Endothelial cell (in vitro differentiated cells): ENCODE measurements at regions not wholly inside any gene's neighbourhood (a gene's known extent, or its start where the extent isn't known, plus 50 kb on each side); places are given as distances from the start of the nearest gene placed in this dataset.

ENCODE experiments used
- DNase-seq: peaks from one replicate; pipeline ENCODE4 v3.0.0; 2021; ENCODE audit warnings: low spot score
- H3K27ac Mint-ChIP-seq: one replicate; pipeline ENCODE4 v1.8.0; 2021; ENCODE audit warnings: mixed read lengths, inconsistent platforms; ENCODE audit not compliant: unreplicated experiment
- H3K27me3 Mint-ChIP-seq: one replicate; pipeline ENCODE4 v1.8.0; 2021; ENCODE audit warnings: mild to moderate bottlenecking, moderate library complexity, mixed read lengths, inconsistent platforms; ENCODE audit not compliant: unreplicated experiment
- H3K36me3 Mint-ChIP-seq: one replicate; pipeline ENCODE4 v1.8.0; 2021; ENCODE audit warnings: mild to moderate bottlenecking, low read depth, mixed read lengths, inconsistent platforms; ENCODE audit not compliant: unreplicated experiment
- H3K4me1 Mint-ChIP-seq: one replicate; pipeline ENCODE4 v1.8.0; 2021; ENCODE audit warnings: mild to moderate bottlenecking, mixed read lengths, inconsistent platforms; ENCODE audit not compliant: unreplicated experiment
- H3K4me3 Mint-ChIP-seq: one replicate; pipeline ENCODE4 v1.8.0; 2021; ENCODE audit warnings: mild to moderate bottlenecking, mixed read lengths, inconsistent platforms; ENCODE audit not compliant: unreplicated experiment
- H3K9me3 Mint-ChIP-seq: one replicate; pipeline ENCODE4 v1.8.0; 2021; ENCODE audit warnings: mixed read lengths, inconsistent platforms; ENCODE audit not compliant: unreplicated experiment
- CTCF ChIP-seq: fragments of 200-600 bp; sonication (generic); IDR thresholded peaks from one replicate; pipeline ENCODE4 v1.5.0; 2021; ENCODE audit warnings: antibody characterized with exemption; ENCODE audit not compliant: unreplicated experiment

DNA sequence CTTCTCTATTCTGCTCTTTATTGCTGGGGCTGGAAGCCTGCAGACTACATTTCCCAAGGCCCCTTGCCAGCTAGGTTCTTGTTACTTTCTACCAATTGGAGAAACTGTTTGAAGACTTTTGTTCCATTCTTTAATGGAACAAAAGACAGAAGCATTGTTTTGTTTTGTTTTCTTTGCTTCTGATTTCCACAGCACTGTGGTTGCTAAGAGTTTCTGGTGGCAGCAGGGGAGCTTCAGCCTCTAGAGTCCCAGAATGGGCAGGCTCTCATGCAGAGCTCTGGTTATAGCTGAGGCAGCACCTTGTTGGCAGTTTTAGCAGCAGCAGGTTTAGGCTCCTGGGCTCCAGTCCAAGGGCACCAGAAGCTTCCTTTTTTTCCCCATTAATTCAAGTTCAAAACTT is 234.3 kb downstream of the ETAA1 start:
- no peak for DNase-seq
- no peak overlapping the region for H3K4me3 Mint-ChIP-seq
- H3K36me3 Mint-ChIP-seq = peaks cover 3% of the 10 kb centered on the region
- no peak for TF ChIP-seq CTCF
- H3K4me1 Mint-ChIP-seq = peaks cover 13% of the 10 kb centered on the region
- H3K27me3 Mint-ChIP-seq = no peaks in the 10 kb centered on the region
- no peaks in the 10 kb centered on the region for H3K9me3 Mint-ChIP-seq
- peak overlapping the region; percentile 62 for H3K27ac Mint-ChIP-seq

DNA sequence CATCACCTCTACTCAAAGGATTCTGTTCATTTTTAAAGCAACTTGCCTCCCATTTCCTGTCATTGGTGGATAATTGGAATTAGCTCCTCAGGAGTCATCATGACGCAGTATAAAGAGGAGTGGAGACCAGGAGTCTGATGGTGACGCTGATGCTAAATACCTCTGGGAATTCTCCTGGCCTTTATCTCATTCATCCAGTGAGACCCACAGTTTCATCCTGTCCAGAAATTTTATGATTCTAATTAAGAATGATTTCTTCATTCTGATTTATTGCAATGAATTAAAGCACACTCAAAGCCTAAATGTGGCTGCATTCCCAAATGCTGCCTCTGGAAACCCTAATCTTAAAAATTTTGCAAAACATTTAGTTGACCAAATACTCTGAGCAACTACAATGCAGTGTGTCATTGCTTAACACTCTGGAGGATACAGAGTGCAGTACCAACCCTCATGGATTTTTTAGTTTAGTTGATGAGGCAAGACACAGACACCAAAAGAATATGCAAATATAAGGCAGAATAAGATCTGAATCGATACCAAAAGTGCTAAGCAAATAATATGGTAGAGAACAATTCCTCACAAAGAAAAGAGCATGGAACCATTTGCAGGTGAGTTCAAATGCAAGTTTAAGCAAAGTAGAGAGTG is 236.2 kb downstream of the ETAA1 start:
- no peak for TF ChIP-seq CTCF
- no peak overlapping the region for H3K4me3 Mint-ChIP-seq
- peaks cover 3% of the 10 kb centered on the region for H3K27me3 Mint-ChIP-seq
- no peaks in the 10 kb centered on the region for H3K9me3 Mint-ChIP-seq
- H3K4me1 Mint-ChIP-seq = no peaks in the 10 kb centered on the region
- DNase-seq = no peak
- H3K27ac Mint-ChIP-seq = no peak overlapping the region
- peaks cover 11% of the 10 kb centered on the region for H3K36me3 Mint-ChIP-seq

- Mint-ChIP-seq H3K4me3 (no peak overlapping the region), H3K27me3 (peaks cover 3% of the 10 kb centered on the region)
These were observed 241.0 kb downstream of the ETAA1 start for GRCh38 chr2:67638146-67638545.

GRCh38 chr2:67641312-67642045 is 244.3 kb downstream of the ETAA1 start:
- no peak for DNase-seq
- H3K9me3 Mint-ChIP-seq = no peaks in the 10 kb centered on the region
- H3K27me3 Mint-ChIP-seq = peaks cover 3% of the 10 kb centered on the region
- H3K4me1 Mint-ChIP-seq = peaks cover 5% of the 10 kb centered on the region
- peaks cover 12% of the 10 kb centered on the region for H3K36me3 Mint-ChIP-seq
- TF ChIP-seq CTCF = no peak
- no peak overlapping the region for H3K27ac Mint-ChIP-seq
- H3K4me3 Mint-ChIP-seq = no peak overlapping the region

More at GRCh38 chr2:67638146-67638545, 241.0 kb downstream of the ETAA1 start:
- Mint-ChIP-seq H3K9me3 (no peaks in the 10 kb centered on the region), H3K27ac (no peak overlapping the region), H3K36me3 (peaks cover 11% of the 10 kb centered on the region), H3K4me1 (no peaks in the 10 kb centered on the region)
- no peak for DNase-seq
- TF ChIP-seq CTCF = no peak

DNA sequence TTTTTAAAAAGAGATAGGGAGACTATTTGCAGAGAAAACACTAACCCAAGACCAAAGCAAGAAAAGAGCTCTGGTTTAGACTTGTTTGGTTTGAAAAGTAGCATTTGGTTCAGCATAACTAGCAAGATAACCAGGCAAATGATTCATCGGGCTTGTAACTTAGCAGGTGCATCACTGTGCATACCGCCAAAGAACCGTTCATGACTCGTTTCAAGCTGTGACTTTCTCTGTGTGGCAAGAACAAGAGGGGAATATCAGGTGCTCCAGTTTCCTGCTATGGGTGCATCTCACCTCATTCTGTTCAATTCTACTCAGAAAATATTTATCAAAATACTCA is 244.9 kb downstream of the ETAA1 start:
- peaks cover 7% of the 10 kb centered on the region for H3K36me3 Mint-ChIP-seq
- no peaks in the 10 kb centered on the region for H3K9me3 Mint-ChIP-seq
- no peak overlapping the region for H3K4me3 Mint-ChIP-seq
- no peak overlapping the region for H3K27ac Mint-ChIP-seq
- peaks cover 3% of the 10 kb centered on the region for H3K27me3 Mint-ChIP-seq
- no peak for DNase-seq
- no peak for TF ChIP-seq CTCF
- H3K4me1 Mint-ChIP-seq = peaks cover 5% of the 10 kb centered on the region
